Left lung (tissue), 4 donors: ENCODE measurements at regions not wholly inside any gene's neighbourhood (a gene's known extent, or its start where the extent isn't known, plus 50 kb on each side); places are given as distances from the start of the nearest gene placed in this dataset.
"Not testable (repeated sequence)": the region's sequence is repeated elsewhere in the genome, so short reads cannot be mapped to it uniquely, and the experiment has no call there.

ENCODE experiments used
- ATAC-seq: fragments of 200-7000 bp; cut with Tn5 transposase; one replicate; pipeline ENCODE4 v1.9.1; 2020; ENCODE audit warnings: moderate library complexity
- DNase-seq, 4 donors: peaks; one replicate each; pipeline ENCODE4 v3.0.0-alpha.2; 2013 to 2020
- H3K27ac ChIP-seq, 2 donors: fragments of 200-600 bp; sonication (generic) in 1 of 2; one replicate each; pipeline versions ENCODE4 v1.5.0 to v1.8.0; 2020 to 2021
- H3K27me3 ChIP-seq, 2 donors: fragments of 200-600 bp; sonication (generic) in 1 of 2; one replicate each; pipeline versions ENCODE4 v1.5.0 to v1.8.0; 2020 to 2021
- H3K36me3 ChIP-seq, 2 donors: fragments of 200-600 bp; sonication (generic) in 1 of 2; one replicate each; pipeline versions ENCODE4 v1.5.0 to v1.8.0; 2020 to 2021
- H3K4me1 ChIP-seq, 2 donors: fragments of 200-600 bp; one replicate each; pipeline ENCODE4 v1.8.0; 2021
- H3K4me3 ChIP-seq, 2 donors: fragments of 200-600 bp; sonication (generic) in 1 of 2; one replicate each; pipeline versions ENCODE4 v1.5.0 to v1.8.0; 2020 to 2021; ENCODE audit warnings: mild to moderate bottlenecking in 1 of 2
- H3K9me3 ChIP-seq, 2 donors: fragments of 200-600 bp; sonication (generic) in 1 of 2; one replicate each; pipeline versions ENCODE4 v1.5.0 to v1.8.0; 2020 to 2021
- intact Hi-C, 2 donors: fragments of 100-400 bp; cut with DNase I; formaldehyde crosslinking; loops; one replicate each; pipeline versions ENCODE4 v1.11.2 to v1.14.2; 2022
- TF ChIP-seq, protein P1 (sequence below), 2 donors: fragments of 200-600 bp; sonication (generic) in 1 of 2; IDR thresholded peaks; one replicate each; pipeline versions ENCODE4 v1.5.0 to v1.8.0; 2021; ENCODE audit warnings: antibody characterized with exemption in 2 of 2
- donor health status: DM: no; HTN: yes; CAD: no.
- donor health status: DM: no; HTN: no; CAD: no.

DNA sequence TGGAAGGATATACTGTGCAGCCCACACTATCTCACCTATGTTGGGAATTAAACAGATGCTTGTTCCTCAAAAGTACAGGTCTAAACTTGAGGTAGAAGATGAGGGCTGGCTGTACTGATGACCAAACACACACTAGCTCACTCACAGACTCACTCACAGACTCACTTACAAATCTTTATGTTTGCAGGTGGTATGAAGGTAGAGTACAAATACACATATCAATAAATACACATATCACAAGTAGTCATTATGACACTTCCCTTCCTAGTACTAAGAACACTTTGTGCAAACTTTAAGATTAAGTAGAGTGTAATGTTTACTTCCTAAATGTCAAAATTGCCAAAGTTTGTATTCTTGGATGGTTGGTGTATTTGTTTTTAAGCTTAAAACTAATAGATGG is 155.4 kb upstream of the KCNQ5 start:
- H3K27ac ChIP-seq: no peak overlapping the region
- TF ChIP-seq, protein P1, sequence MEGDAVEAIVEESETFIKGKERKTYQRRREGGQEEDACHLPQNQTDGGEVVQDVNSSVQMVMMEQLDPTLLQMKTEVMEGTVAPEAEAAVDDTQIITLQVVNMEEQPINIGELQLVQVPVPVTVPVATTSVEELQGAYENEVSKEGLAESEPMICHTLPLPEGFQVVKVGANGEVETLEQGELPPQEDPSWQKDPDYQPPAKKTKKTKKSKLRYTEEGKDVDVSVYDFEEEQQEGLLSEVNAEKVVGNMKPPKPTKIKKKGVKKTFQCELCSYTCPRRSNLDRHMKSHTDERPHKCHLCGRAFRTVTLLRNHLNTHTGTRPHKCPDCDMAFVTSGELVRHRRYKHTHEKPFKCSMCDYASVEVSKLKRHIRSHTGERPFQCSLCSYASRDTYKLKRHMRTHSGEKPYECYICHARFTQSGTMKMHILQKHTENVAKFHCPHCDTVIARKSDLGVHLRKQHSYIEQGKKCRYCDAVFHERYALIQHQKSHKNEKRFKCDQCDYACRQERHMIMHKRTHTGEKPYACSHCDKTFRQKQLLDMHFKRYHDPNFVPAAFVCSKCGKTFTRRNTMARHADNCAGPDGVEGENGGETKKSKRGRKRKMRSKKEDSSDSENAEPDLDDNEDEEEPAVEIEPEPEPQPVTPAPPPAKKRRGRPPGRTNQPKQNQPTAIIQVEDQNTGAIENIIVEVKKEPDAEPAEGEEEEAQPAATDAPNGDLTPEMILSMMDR (IDR thresholded peaks at IDR 0.05): no peak
- intact Hi-C loops: no loop called here
- no peaks in the 10 kb centered on the region for H3K27me3 ChIP-seq
- H3K4me1 ChIP-seq: no peaks in the 10 kb centered on the region
- H3K9me3 ChIP-seq: peaks cover 0 to 2% of the 10 kb centered on the region in 2 donors
- ATAC-seq (no peak), DNase-seq (no peak)
- no peak overlapping the region for H3K4me3 ChIP-seq
- no peaks in the 10 kb centered on the region for H3K36me3 ChIP-seq

GRCh38 chr6:72466971-72467566 is 154.8 kb upstream of the KCNQ5 start:
- ATAC-seq (no peak), DNase-seq (no peak)
- H3K27me3 ChIP-seq: no peaks in the 10 kb centered on the region
- intact Hi-C loops: no loop called here
- peaks cover 0 to 2% of the 10 kb centered on the region in 2 donors for H3K9me3 ChIP-seq
- H3K36me3 ChIP-seq: no peaks in the 10 kb centered on the region
- H3K4me1 ChIP-seq: no peaks in the 10 kb centered on the region
- H3K27ac ChIP-seq: no peak overlapping the region
- TF ChIP-seq, protein P1 (IDR thresholded peaks at IDR 0.05): no peak
- H3K4me3 ChIP-seq: no peak overlapping the region

GRCh38 chr6:72469406-72469983 is 152.4 kb upstream of the KCNQ5 start:
- H3K4me3 ChIP-seq, H3K9me3 ChIP-seq, H3K27ac ChIP-seq, intact Hi-C loops, H3K36me3 ChIP-seq, H3K4me1 ChIP-seq, ATAC-seq, H3K27me3 ChIP-seq: not testable (repeated sequence)
- peak in 1 of 4 donors; percentile 28 for DNase-seq

GRCh38 chr6:72476051-72476450 is 145.8 kb upstream of the KCNQ5 start:
- H3K36me3 ChIP-seq: no peaks in the 10 kb centered on the region
- no peak overlapping the region for H3K27ac ChIP-seq
- DNase-seq (no peak), ATAC-seq (no peak)
- H3K4me1 ChIP-seq: no peaks in the 10 kb centered on the region
- no peaks in the 10 kb centered on the region for H3K9me3 ChIP-seq
- intact Hi-C loops: no loop called here
- H3K4me3 ChIP-seq: no peak overlapping the region
- no peaks in the 10 kb centered on the region for H3K27me3 ChIP-seq
- TF ChIP-seq, protein P1 (IDR thresholded peaks at IDR 0.05): no peak

- no peak for DNase-seq
These were observed 145.2 kb upstream of the KCNQ5 start for GRCh38 chr6:72476646-72477045.

More at GRCh38 chr6:72476646-72477045, 145.2 kb upstream of the KCNQ5 start:
- Histone ChIP-seq H3K4me3 (no peak overlapping the region), H3K9me3 (no peaks in the 10 kb centered on the region), H3K4me1 (no peaks in the 10 kb centered on the region), H3K27ac (no peak overlapping the region), H3K27me3 (no peaks in the 10 kb centered on the region), H3K36me3 (no peaks in the 10 kb centered on the region)
- intact Hi-C loops: no loop called here
- ATAC-seq: no peak
- TF ChIP-seq, protein P1 (IDR thresholded peaks at IDR 0.05): no peak
